ENCODE measurements at regions not wholly inside any gene's neighbourhood (a gene's known extent, or its start where the extent isn't known, plus 50 kb on each side); places are given as distances from the start of the nearest gene placed in this dataset.

GRCh38 chr1:164977561-164977960 lies 379.0 kb downstream of the LMX1A start:
- TF ChIP-seq, protein P1, sequence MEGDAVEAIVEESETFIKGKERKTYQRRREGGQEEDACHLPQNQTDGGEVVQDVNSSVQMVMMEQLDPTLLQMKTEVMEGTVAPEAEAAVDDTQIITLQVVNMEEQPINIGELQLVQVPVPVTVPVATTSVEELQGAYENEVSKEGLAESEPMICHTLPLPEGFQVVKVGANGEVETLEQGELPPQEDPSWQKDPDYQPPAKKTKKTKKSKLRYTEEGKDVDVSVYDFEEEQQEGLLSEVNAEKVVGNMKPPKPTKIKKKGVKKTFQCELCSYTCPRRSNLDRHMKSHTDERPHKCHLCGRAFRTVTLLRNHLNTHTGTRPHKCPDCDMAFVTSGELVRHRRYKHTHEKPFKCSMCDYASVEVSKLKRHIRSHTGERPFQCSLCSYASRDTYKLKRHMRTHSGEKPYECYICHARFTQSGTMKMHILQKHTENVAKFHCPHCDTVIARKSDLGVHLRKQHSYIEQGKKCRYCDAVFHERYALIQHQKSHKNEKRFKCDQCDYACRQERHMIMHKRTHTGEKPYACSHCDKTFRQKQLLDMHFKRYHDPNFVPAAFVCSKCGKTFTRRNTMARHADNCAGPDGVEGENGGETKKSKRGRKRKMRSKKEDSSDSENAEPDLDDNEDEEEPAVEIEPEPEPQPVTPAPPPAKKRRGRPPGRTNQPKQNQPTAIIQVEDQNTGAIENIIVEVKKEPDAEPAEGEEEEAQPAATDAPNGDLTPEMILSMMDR (optimal IDR thresholded peaks at IDR 0.05 in 1 of 3, IDR thresholded peaks at IDR 0.05 in 1 of 3, conservative IDR thresholded peaks at IDR 0.05 in 1 of 3; ENCODE audit: extremely low read depth in 1 of 3, insufficient read depth in 2 of 3, low read length in 3 of 3), result no peak
- TF ChIP-seq EZH2 (IDR thresholded peaks at IDR 0.05; ENCODE audit: low read length), result no peak

Data from keratinocyte (primary cell).